ENCODE measurements at regions not wholly inside any gene's neighbourhood (a gene's known extent, or its start where the extent isn't known, plus 50 kb on each side); places are given as distances from the start of the nearest gene placed in this dataset.

GRCh38 chr4:123848606-123849005 is 452.0 kb downstream of the SPRY1 start:
- POLR2A ChIA-PET, result no interaction called here
- Histone ChIP-seq H3K27me3 (ENCODE audit: control insufficient read depth, insufficient read depth, low read length) (no peaks in the 10 kb centered on the region), H3K4me3 (ENCODE audit: low read depth, low read length) (no peak overlapping the region), H3K36me3 (ENCODE audit: control insufficient read depth, insufficient read depth, low read length) (no peaks in the 10 kb centered on the region)
- TF ChIP-seq CTCF (IDR thresholded peaks at IDR 0.05; ENCODE audit: insufficient read depth, low read depth, low read length), result no peak
- CTCF ChIA-PET, result no interaction called here
- DNase-seq (ENCODE audit: low read depth), result no peak

GRCh38 chr4:123849495-123849894 is 452.9 kb downstream of the SPRY1 start:
- TF ChIP-seq CTCF (IDR thresholded peaks at IDR 0.05; ENCODE audit: insufficient read depth, low read depth, low read length), result no peak
- H3K27me3 ChIP-seq (ENCODE audit: control insufficient read depth, insufficient read depth, low read length), result no peaks in the 10 kb centered on the region
- no peaks in the 10 kb centered on the region for H3K36me3 ChIP-seq (ENCODE audit: control insufficient read depth, insufficient read depth, low read length)
- POLR2A ChIA-PET, result no interaction called here
- no peak overlapping the region for H3K4me3 ChIP-seq (ENCODE audit: low read depth, low read length)
- no peak for DNase-seq (ENCODE audit: low read depth)
- CTCF ChIA-PET, result no interaction called here

- DNase-seq (ENCODE audit: low read depth), result no peak
- Histone ChIP-seq H3K4me3 (ENCODE audit: low read depth, low read length) (no peak overlapping the region), H3K27me3 (ENCODE audit: control insufficient read depth, insufficient read depth, low read length) (no peaks in the 10 kb centered on the region), H3K36me3 (ENCODE audit: control insufficient read depth, insufficient read depth, low read length) (no peaks in the 10 kb centered on the region)
- no peak for TF ChIP-seq CTCF (IDR thresholded peaks at IDR 0.05; ENCODE audit: insufficient read depth, low read depth, low read length)
- CTCF ChIA-PET, result interaction anchor here (1.3 kb wide), 1 partner anchor 18 kb away, joined by 3 read pairs; no protein-coding TSS in a partner anchor
- POLR2A ChIA-PET, result no interaction called here
These were observed 454.9 kb downstream of the SPRY1 start for GRCh38 chr4:123851521-123851920.

- CTCF ChIA-PET, result interaction anchor here (0.6 kb wide), 1 partner anchor 286 kb away, joined by 3 read pairs; no protein-coding TSS in a partner anchor
- no peak for DNase-seq (ENCODE audit: low read depth)
- no peaks in the 10 kb centered on the region for H3K36me3 ChIP-seq (ENCODE audit: control insufficient read depth, insufficient read depth, low read length)
- TF ChIP-seq CTCF (IDR thresholded peaks at IDR 0.05; ENCODE audit: insufficient read depth, low read depth, low read length), result no peak
- H3K27me3 ChIP-seq (ENCODE audit: control insufficient read depth, insufficient read depth, low read length), result no peaks in the 10 kb centered on the region
- POLR2A ChIA-PET, result no interaction called here
- H3K4me3 ChIP-seq (ENCODE audit: low read depth, low read length), result no peak overlapping the region
These were observed 457.1 kb downstream of the SPRY1 start for GRCh38 chr4:123853651-123854050.

- H3K27me3 ChIP-seq (ENCODE audit: control insufficient read depth, insufficient read depth, low read length), result no peaks in the 10 kb centered on the region
- no peaks in the 10 kb centered on the region for H3K36me3 ChIP-seq (ENCODE audit: control insufficient read depth, insufficient read depth, low read length)
- no peak for DNase-seq (ENCODE audit: low read depth)
- ChIA-PET CTCF (interaction anchor here (1.0 kb wide), 1 partner anchor 15 kb away, joined by 4 read pairs; no protein-coding TSS in a partner anchor), POLR2A (no interaction called here)
- no peak overlapping the region for H3K4me3 ChIP-seq (ENCODE audit: low read depth, low read length)
- TF ChIP-seq CTCF (IDR thresholded peaks at IDR 0.05; ENCODE audit: insufficient read depth, low read depth, low read length), result peak; percentile 29; the same call in 1 of the 2 replicates
These were observed 460.3 kb downstream of the SPRY1 start for GRCh38 chr4:123856689-123857545.
